ENCODE measurements at regions not wholly inside any gene's neighbourhood (a gene's known extent, or its start where the extent isn't known, plus 50 kb on each side); places are given as distances from the start of the nearest gene placed in this dataset.

GRCh38 chr17:31631766-31632165 is 227.3 kb downstream of the COPRS start:
- TF ChIP-seq CTCF (conservative IDR thresholded peaks at IDR 0.05; ENCODE audit: low read length) = no peak
- TF ChIP-seq EZH2phosphoT487 (IDR thresholded peaks at IDR 0.05; ENCODE audit: borderline replicate concordance, low read depth, low read length) = no peak
